ENCODE measurements at regions not wholly inside any gene's neighbourhood (a gene's known extent, or its start where the extent isn't known, plus 50 kb on each side); places are given as distances from the start of the nearest gene placed in this dataset.

DNA sequence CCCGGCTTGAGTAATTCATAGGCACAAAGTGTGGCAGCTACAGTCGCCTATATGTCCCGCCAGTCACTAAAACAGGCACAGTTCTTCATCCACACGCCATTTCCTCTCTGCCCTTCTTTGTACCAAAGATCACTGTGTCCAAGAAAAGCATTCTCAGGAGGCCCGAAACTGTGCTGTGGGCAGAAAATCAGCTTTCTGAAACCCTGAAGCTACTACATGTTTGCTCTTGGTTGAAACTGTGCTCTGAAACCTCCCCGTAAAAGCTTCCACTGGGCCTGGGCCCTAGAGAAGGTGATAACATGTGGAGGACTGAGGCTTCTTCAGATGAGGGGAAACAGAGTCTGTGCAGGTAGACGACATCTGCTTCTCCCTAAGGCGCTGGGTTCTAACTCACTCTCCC, 75.6 kb upstream of the ID2 start:
- no peaks in the 10 kb centered on the region for H3K79me2 ChIP-seq (ENCODE audit: insufficient read depth, low read length)
- no peak overlapping the region for H4K91ac ChIP-seq (ENCODE audit: insufficient read length, low read depth, low read length)
- DNase-seq, result no peak
- Mint-ChIP-seq H3K4me3 (no peak overlapping the region), H3K4me1 (peaks cover 12 to 15% of the 10 kb centered on the region in 2 experiments), H3K27me3 (ENCODE audit: low read depth) (peaks cover 23% of the 10 kb centered on the region), H3K9me3 (peaks cover 3 to 8% of the 10 kb centered on the region in 2 experiments; a peak in 4 of 5 replicates), H3K27ac (no peak overlapping the region), H3K36me3 (ENCODE audit: insufficient read depth in 1 of 3, low read depth in 3 of 3) (peaks cover 0 to 7% (median 2%) of the 10 kb centered on the region in 3 experiments; a peak in 4 of 7 replicates)
- no peak overlapping the region for H2BK20ac ChIP-seq (ENCODE audit: low read depth, low read length, poor library complexity, severe bottlenecking)
- H3K9me3 ChIP-seq (ENCODE audit: control insufficient read depth, low read depth, low read length), result no peaks in the 10 kb centered on the region
- H3K27ac ChIP-seq (ENCODE audit: insufficient read length, low read depth, low read length), result no peak overlapping the region
- H3K14ac ChIP-seq (ENCODE audit: insufficient read depth, low read length), result no peak overlapping the region
- H3K23ac ChIP-seq (ENCODE audit: insufficient read length, low read depth, low read length), result no peak overlapping the region
- H3K4me1 ChIP-seq (ENCODE audit: insufficient read depth, low read length), result no peaks in the 10 kb centered on the region; the same call in 1 of the 2 replicates
- no peak overlapping the region for H3K4me2 ChIP-seq (ENCODE audit: insufficient read depth, insufficient read length, low read length)
- no CpG with 5 or more reads among the region's 8 CpGs for WGBS (ENCODE audit: extremely low coverage, insufficient read length, low lambda C conversion rate)
- H3T11ph ChIP-seq (ENCODE audit: low read length), result no peak overlapping the region
- no peak overlapping the region for H3K4ac ChIP-seq (ENCODE audit: low read depth, low read length)
- no peaks in the 10 kb centered on the region for H3K23me2 ChIP-seq (ENCODE audit: insufficient read length, low read depth, low read length, poor library complexity, severe bottlenecking)
- H3K79me1 ChIP-seq (ENCODE audit: insufficient read depth, low read depth, low read length, poor library complexity, severe bottlenecking), result no peaks in the 10 kb centered on the region
- no peaks in the 10 kb centered on the region for H4K20me1 ChIP-seq (ENCODE audit: control insufficient read depth, insufficient read depth, insufficient read length)
- no peak overlapping the region for H3K18ac ChIP-seq (ENCODE audit: insufficient read length, low read depth, low read length)
- no peak overlapping the region for H3K56ac ChIP-seq (ENCODE audit: insufficient read length, low read depth, low read length)
- H2BK5ac ChIP-seq (ENCODE audit: insufficient read length, low read length), result no peak overlapping the region
- H2BK120ac ChIP-seq (ENCODE audit: low read depth, low read length, poor library complexity, severe bottlenecking), result no peak overlapping the region
- H4K5ac ChIP-seq (ENCODE audit: insufficient read length, low read depth, low read length), result no peak overlapping the region
- no peak overlapping the region for H2AK5ac ChIP-seq (ENCODE audit: insufficient read length, low read length)
- H3K27me3 ChIP-seq (ENCODE audit: insufficient read depth, low read length), result no peaks in the 10 kb centered on the region; the same call in 1 of the 2 replicates
- H4K8ac ChIP-seq (replicated peaks; ENCODE audit: insufficient read length, low read depth, low read length), result no peak overlapping the region
- H3K9ac ChIP-seq (ENCODE audit: extremely low read depth, insufficient read length, low read length), result no peak overlapping the region
- H2BK15ac ChIP-seq (ENCODE audit: low read depth, low read length), result no peak overlapping the region
- TF ChIP-seq CTCF (conservative IDR thresholded peaks at IDR 0.05), result no peak
- no peak overlapping the region for H2AFZ ChIP-seq (ENCODE audit: low read length)
- H2BK12ac ChIP-seq (ENCODE audit: insufficient read length, low read depth, low read length), result no peak overlapping the region

Measured in H9 (cell line).